HepG2 (cell line): ENCODE measurements at regions not wholly inside any gene's neighbourhood (a gene's known extent, or its start where the extent isn't known, plus 50 kb on each side); places are given as distances from the start of the nearest gene placed in this dataset.
"Not testable (repeated sequence)": the region's sequence is repeated elsewhere in the genome, so short reads cannot be mapped to it uniquely, and the experiment has no call there.

Experiments used
- ATAC-seq: fragments of 200-7000 bp; cut with Tn5 transposase; 3 replicates; pipeline ENCODE4 v1.9.1; 2020; ENCODE audit warnings: mild to moderate bottlenecking, moderate library complexity
- BruUV-seq: library from RNA; stranded (reverse); fragments of 400-500 nt; replicated peaks from 2 replicates; lab custom pipeline; 2021; lab: Mats Ljungman, UMichigan
- CTCF ChIA-PET: fragments of 300-600 bp; formaldehyde crosslinking; extraction: SDS; loops from one replicate; lab custom pipeline; 2021; ENCODE audit warnings: low total read pairs, inconsistent platforms, low intra/inter-chr PET ratio; lab: Yijun Ruan, JAX
- POLR2A ChIA-PET: fragments of 350-600 bp; sonication (Branson Sonifier 250); formaldehyde crosslinking; loops from one replicate; lab custom pipeline; 2020; ENCODE audit warnings: antibody characterized with exemption, inconsistent platforms; lab: Yijun Ruan, JAX
- DNase-seq: peaks from one replicate; pipeline ENCODE4 v3.0.0-alpha.2; 2015; ENCODE audit warnings: low spot score
- FAIRE-seq: peaks from 3 replicates; lab custom pipeline; 2011; peaks lifted over from hg19 to GRCh38; lab: Jason Lieb, UNC
- H2AFZ ChIP-seq: one replicate; pipeline ENCODE4 v1.6.1; 2011; ENCODE audit warnings: low read length, inconsistent platforms
- H3K27ac ChIP-seq: fragments of 300-600 bp; 3 replicates; pipeline ENCODE4 v1.8.0; 2011; ENCODE audit warnings: mixed run types, mild to moderate bottlenecking, mixed read lengths, low read length, inconsistent platforms; ENCODE audit not compliant: insufficient read depth; ENCODE audit errors: extremely low read length
- H3K27me3 ChIP-seq, 2 experiments: fragments of 200-600 bp in 1 of 2; 2 replicates in 1 of 2; 3 replicates in 1 of 2; pipeline versions ENCODE4 v1.6.0 to v1.8.0; 2011; ENCODE audit warnings: low read length in 2 of 2, mild to moderate bottlenecking in 2 of 2, moderate library complexity in 2 of 2, inconsistent platforms in 1 of 2; ENCODE audit not compliant: insufficient read depth in 2 of 2, control insufficient read depth in 1 of 2
- H3K36me3 ChIP-seq, 2 experiments: fragments of 200-600 bp in 1 of 2; replicated peaks in 1 of 2; 2 replicates in 1 of 2; 3 replicates in 1 of 2; pipeline versions ENCODE4 v1.5.1 to v1.8.0; 2011; ENCODE audit warnings: low read length in 2 of 2, inconsistent platforms in 1 of 2; ENCODE audit not compliant: insufficient read depth in 2 of 2, control insufficient read depth in 1 of 2
- H3K4me1 ChIP-seq: 2 replicates; pipeline ENCODE4 v1.5.1; 2012; ENCODE audit warnings: low read length, inconsistent platforms; ENCODE audit not compliant: insufficient read depth
- H3K4me2 ChIP-seq: 2 replicates; pipeline ENCODE4 v1.6.0; 2011; ENCODE audit warnings: low read depth, low read length, inconsistent platforms
- H3K4me3 ChIP-seq, 3 experiments: fragments of 200-600 bp in 1 of 3; sonication (generic), shearing (Covaris generic) in 1 of 3; replicated peaks in 1 of 3; 2 replicates each; pipeline ENCODE4 v1.5.1; 2011 to 2016; ENCODE audit warnings: low read length in 3 of 3, inconsistent platforms in 2 of 3, low read depth in 2 of 3, mild to moderate bottlenecking in 2 of 3, control low read depth in 1 of 3, mixed read lengths in 1 of 3; ENCODE audit not compliant: insufficient read depth in 1 of 3
- H3K79me2 ChIP-seq: one replicate; pipeline ENCODE4 v1.6.1; 2011; ENCODE audit warnings: low read length, inconsistent platforms; ENCODE audit not compliant: insufficient read depth
- H3K9ac ChIP-seq: 2 replicates; pipeline ENCODE4 v1.6.0; 2011; ENCODE audit warnings: mild to moderate bottlenecking, low read depth, low read length, inconsistent platforms; ENCODE audit not compliant: insufficient read depth
- H3K9me3 ChIP-seq: 2 replicates; pipeline ENCODE4 v1.5.1; 2012; ENCODE audit warnings: mild to moderate bottlenecking, low read length
- H4K20me1 ChIP-seq: 2 replicates; pipeline ENCODE4 v1.6.0; 2011; ENCODE audit warnings: inconsistent platforms, mild to moderate bottlenecking, low read length, moderate library complexity; ENCODE audit not compliant: insufficient read depth
- ATF1 ChIP-seq: IDR thresholded peaks from 2 replicates; pipeline ENCODE4 v1.6.1; 2016; ENCODE audit warnings: mild to moderate bottlenecking, control low read depth
- CC2D1A ChIP-seq: sonication (generic); formaldehyde crosslinking; IDR thresholded peaks from 2 replicates; pipeline ENCODE4 v1.8.1; 2023; ENCODE audit warnings: mild to moderate bottlenecking, missing genetic modification reagents
- EHMT2 ChIP-seq: fragments of 200-600 bp; sonication (generic); IDR thresholded peaks from 2 replicates; pipeline ENCODE4 v1.7.0; 2017; ENCODE audit warnings: antibody characterized with exemption, low read depth, low read length, borderline replicate concordance
- HNF4G ChIP-seq, 2 experiments: sonication (generic) in 1 of 2; formaldehyde crosslinking in 1 of 2; IDR thresholded peaks; 2 replicates each; pipeline versions ENCODE4 v1.4.0 to v1.6.1; 2011 to 2020; ENCODE audit warnings: borderline replicate concordance in 2 of 2, low read depth in 2 of 2, mild to moderate bottlenecking in 2 of 2, low read length in 1 of 2, missing genetic modification reagents in 1 of 2, moderate library complexity in 1 of 2
- HNRNPL ChIP-seq: fragments of 200-400 bp; formaldehyde crosslinking; IDR thresholded peaks from 2 replicates; pipeline ENCODE4 v1.6.1; 2017; ENCODE audit warnings: mild to moderate bottlenecking, low read depth, low read length
- MAFG ChIP-seq: sonication (generic); formaldehyde crosslinking; IDR thresholded peaks from 2 replicates; pipeline ENCODE4 v1.5.1; 2020; ENCODE audit warnings: mild to moderate bottlenecking, missing genetic modification reagents
- MATR3 ChIP-seq: sonication (generic); formaldehyde crosslinking; IDR thresholded peaks from 2 replicates; pipeline ENCODE4 v1.4.0; 2020; ENCODE audit warnings: missing genetic modification reagents
- MIER2 ChIP-seq: IDR thresholded peaks from 2 replicates; pipeline ENCODE4 v1.6.1; 2016; ENCODE audit warnings: missing biosample characterization, missing genetic modification reagents
- ZNF17 ChIP-seq: sonication (generic); formaldehyde crosslinking; IDR thresholded peaks from 2 replicates; pipeline ENCODE4 v1.5.0; 2020; ENCODE audit warnings: mild to moderate bottlenecking, missing genetic modification reagents
- ZNF354B ChIP-seq: sonication (generic); formaldehyde crosslinking; IDR thresholded peaks from 2 replicates; pipeline ENCODE4 v1.8.0; 2022; ENCODE audit warnings: mild to moderate bottlenecking, missing genetic modification reagents
- ZNF451 ChIP-seq: sonication (generic); formaldehyde crosslinking; IDR thresholded peaks from 2 replicates; pipeline ENCODE4 v1.5.0; 2020; ENCODE audit warnings: mild to moderate bottlenecking, missing genetic modification reagents
- ZNF556 ChIP-seq: sonication (generic); formaldehyde crosslinking; IDR thresholded peaks from 2 replicates; pipeline ENCODE4 v1.4.0; 2020; ENCODE audit warnings: mild to moderate bottlenecking, missing genetic modification reagents, borderline replicate concordance
- ZNF646 ChIP-seq: sonication (generic); formaldehyde crosslinking; IDR thresholded peaks from 2 replicates; pipeline ENCODE4 v1.9.0; 2021; ENCODE audit warnings: mild to moderate bottlenecking, missing genetic modification reagents
- WGBS: methylation state at CpG from one replicate; pipeline ENCODE4 v1.1.6; 2017; ENCODE audit warnings: low lambda C conversion rate; 5-methylcytosine and 5-hydroxymethylcytosine counted together
- in situ Hi-C: cut with HindIII; loops from 2 replicates; pipeline ENCODE4 v1.10.0; 2017; ENCODE audit warnings: low pct_unique_long_range_greater_than_20kb; ENCODE audit not compliant: extremely low pct_ligation_motif_present
- intact Hi-C: fragments of 100-400 bp; cut with micrococcal nuclease; formaldehyde crosslinking; loops from one replicate; pipeline ENCODE4 v1.10.0; 2022; ENCODE audit not compliant: unreplicated experiment
- TF ChIP-seq, protein P1 (sequence below): IDR thresholded peaks from 2 replicates; pipeline ENCODE4 v1.6.1; 2016; ENCODE audit warnings: control low read depth

GRCh38 chr14:92248696-92249095, 74.3 kb upstream of the SLC24A4 start:
- ChIA-PET POLR2A (no interaction called here), CTCF (no interaction called here)
- BruUV-seq = no TSS peak
- intact Hi-C loops = no loop called here
- no peak overlapping the region for H3K4me2 ChIP-seq
- peaks cover 2 to 24% of the 10 kb centered on the region in 2 experiments; a peak in 4 of 5 replicates for H3K27me3 ChIP-seq
- H3K9me3 ChIP-seq = peaks cover 23% of the 10 kb centered on the region
- no peak overlapping the region for H3K27ac ChIP-seq
- H3K9ac ChIP-seq = no peak overlapping the region
- no peaks in the 10 kb centered on the region for H3K36me3 ChIP-seq
- H3K4me3 ChIP-seq = no peak overlapping the region
- in situ Hi-C loops = no loop called here
- H4K20me1 ChIP-seq = no peaks in the 10 kb centered on the region
- H3K79me2 ChIP-seq = no peaks in the 10 kb centered on the region
- FAIRE-seq (no peak), DNase-seq (no peak), ATAC-seq (no peak)
- WGBS = 43% methylated on average over 3 of the region's 3 CpGs
- no peaks in the 10 kb centered on the region for H3K4me1 ChIP-seq
- no peak overlapping the region for H2AFZ ChIP-seq
- TF ChIP-seq ZNF17 (no peak), HNRNPL (no peak), EHMT2 (no peak), ZNF354B (CRISPR knock-in tag) (no peak), HNF4G (IDR thresholded peaks at IDR 0.05; ENCODE audit: borderline replicate concordance, low read depth, low read length) (no peak), HNF4G (CRISPR knock-in tag; IDR thresholded peaks at IDR 0.05; ENCODE audit: borderline replicate concordance, low read depth) (no peak), MIER2 (CRISPR knock-in tag) (no peak), CC2D1A (CRISPR knock-in tag) (no peak), ZNF646 (CRISPR knock-in tag) (no peak), ZNF556 (CRISPR knock-in tag) (no peak), MAFG (CRISPR knock-in tag) (no peak), ZNF451 (CRISPR knock-in tag) (no peak), ATF1 (CRISPR knock-in tag) (no peak), MATR3 (no peak)
- TF ChIP-seq, protein P1, sequence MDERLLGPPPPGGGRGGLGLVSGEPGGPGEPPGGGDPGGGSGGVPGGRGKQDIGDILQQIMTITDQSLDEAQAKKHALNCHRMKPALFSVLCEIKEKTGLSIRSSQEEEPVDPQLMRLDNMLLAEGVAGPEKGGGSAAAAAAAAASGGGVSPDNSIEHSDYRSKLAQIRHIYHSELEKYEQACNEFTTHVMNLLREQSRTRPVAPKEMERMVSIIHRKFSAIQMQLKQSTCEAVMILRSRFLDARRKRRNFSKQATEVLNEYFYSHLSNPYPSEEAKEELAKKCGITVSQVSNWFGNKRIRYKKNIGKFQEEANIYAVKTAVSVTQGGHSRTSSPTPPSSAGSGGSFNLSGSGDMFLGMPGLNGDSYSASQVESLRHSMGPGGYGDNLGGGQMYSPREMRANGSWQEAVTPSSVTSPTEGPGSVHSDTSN (CRISPR knock-in tag) = no peak

GRCh38 chr14:92250366-92250765, 72.6 kb upstream of the SLC24A4 start:
- CTCF ChIA-PET, in situ Hi-C loops, BruUV-seq, POLR2A ChIA-PET, H3K4me2 ChIP-seq, H3K4me1 ChIP-seq, H3K4me3 ChIP-seq, H2AFZ ChIP-seq, H3K36me3 ChIP-seq, ATAC-seq, H3K79me2 ChIP-seq, H3K27ac ChIP-seq, H3K9ac ChIP-seq, DNase-seq, H4K20me1 ChIP-seq, FAIRE-seq, intact Hi-C loops: not testable (repeated sequence)
- 27% methylated on average over 3 of the region's 8 CpGs for WGBS
- Histone ChIP-seq H3K27me3 (peaks cover 4 to 39% of the 10 kb centered on the region in 2 experiments), H3K9me3 (peaks cover 12% of the 10 kb centered on the region; the same call in 1 of the 2 replicates)
